GM18520 (cell line): ENCODE measurements at regions not wholly inside any gene's neighbourhood (a gene's known extent, or its start where the extent isn't known, plus 50 kb on each side); places are given as distances from the start of the nearest gene placed in this dataset.
A peak's percentile ranks its signal among the peaks of the same experiment; 100 is the strongest.

Experiments
- ATAC-seq: cut with Tn5 transposase; IDR thresholded peaks from one replicate; pipeline ENCODE4 v1.9.1; 2021; ENCODE audit not compliant: unreplicated experiment

DNA sequence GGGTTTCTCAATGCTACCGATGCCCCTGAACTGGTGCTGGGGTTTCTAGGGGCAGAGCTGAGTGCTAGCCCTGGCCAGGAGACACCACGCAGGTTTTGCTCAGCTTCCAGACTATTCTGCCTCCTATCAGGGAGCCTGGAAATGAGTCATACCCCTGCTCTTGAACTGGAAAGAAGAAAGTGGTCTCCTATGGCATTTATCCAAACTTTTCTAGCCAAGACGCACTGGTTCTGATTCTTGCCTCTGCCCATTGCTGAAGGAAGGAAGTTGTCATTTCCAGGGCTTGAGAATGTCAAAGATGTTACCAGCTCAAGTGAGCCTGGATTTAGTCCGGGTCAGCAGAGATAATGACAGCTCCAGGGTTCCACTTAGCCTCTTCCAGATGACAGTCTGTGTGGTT is 561.9 kb downstream of the CDK5RAP2 start:
- no peak for ATAC-seq

DNA sequence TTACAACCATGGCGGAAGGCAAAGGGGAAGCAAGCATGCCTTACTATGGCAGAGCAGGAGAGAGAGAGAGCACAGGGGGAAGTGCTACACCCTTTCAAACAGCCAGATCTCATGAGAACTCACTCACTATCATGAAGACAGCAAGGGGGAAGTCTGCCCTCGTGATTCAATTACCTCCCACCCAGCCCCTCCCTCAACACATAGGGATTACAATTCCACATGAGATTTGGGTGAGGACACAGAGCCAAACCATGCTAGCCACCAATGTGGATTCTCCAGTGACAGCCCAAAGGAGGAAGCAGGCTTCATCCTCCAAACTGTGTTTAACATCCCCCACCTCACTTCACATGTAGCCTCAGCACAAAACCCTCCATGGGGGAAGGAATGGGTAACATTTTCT is 563.7 kb downstream of the CDK5RAP2 start:
- ATAC-seq, result no peak

DNA sequence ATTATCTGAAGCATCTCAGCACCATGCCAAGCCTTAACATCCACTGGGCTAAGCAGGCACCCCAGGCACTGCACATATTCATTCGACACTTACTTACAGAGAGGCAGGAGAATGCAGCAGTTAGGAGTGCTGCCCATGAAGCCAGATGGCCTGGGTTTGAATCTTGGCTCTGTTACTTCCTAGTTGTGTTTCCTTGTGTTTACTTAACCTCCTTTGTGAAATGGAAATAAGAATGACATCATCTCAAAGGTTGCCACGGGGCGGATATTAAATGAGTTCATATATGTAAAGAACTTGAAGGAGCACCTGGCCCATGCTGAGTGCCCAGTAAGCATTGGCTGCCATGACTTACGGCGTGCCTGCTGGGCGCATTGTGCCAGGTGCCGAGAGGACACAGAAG is 565.2 kb downstream of the CDK5RAP2 start:
- no peak for ATAC-seq

DNA sequence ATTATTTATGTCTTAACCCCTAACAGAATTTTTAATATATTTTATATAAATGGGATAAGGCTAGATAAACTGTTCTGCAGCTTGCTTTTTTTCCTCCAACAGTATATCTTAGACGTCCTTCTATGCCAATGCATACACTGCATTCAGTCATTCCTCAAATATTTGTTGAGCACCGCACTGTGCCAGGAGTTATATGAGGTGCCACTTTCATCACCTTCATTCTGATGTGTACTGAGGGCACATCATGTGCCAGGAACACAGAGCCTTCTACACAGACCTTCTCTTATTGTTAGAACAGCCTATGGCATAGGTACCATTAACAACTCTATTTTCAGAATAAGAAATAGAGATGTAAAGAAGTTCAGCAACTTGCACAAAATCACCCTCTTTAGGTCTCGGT is 570.1 kb downstream of the CDK5RAP2 start:
- no peak for ATAC-seq

DNA sequence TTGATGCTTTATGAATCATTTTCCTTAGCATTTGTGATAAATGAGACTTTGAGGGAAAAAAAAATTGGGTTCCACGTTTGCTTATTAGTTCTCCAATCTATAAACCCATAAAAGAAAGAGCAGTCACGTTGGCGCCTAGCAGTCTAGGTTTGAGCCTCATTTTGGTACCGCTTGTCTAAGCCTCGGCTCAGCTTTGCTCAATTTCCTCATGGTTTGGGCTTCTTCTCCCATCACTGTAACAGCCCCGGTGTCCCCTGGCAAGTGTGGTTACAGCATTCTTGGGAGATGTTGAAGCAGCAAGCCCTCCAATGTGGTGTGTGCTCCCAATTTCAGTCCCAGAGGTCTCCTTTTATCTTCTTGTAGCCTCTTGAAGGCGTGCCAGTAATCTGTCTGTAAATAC is 578.4 kb downstream of the CDK5RAP2 start:
- no peak for ATAC-seq

DNA sequence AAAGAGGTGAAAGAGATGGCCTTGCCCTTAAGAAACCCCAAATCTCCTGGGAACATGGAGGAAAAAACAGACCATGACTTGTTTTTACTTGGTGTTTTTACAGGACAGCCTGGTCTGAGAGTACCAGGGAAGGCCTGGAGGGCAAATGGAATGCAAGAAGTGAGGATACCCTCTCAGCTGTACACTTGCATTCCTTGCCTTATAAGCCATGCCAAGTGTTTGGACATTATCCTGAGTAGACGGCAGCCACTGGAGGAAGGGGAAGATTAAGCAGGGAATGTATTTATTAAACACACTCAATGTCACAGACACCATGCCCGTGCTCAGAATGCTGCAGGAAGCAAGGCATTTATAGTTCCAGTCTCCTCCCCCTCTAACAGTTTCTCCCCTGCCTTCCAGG is 581.4 kb downstream of the CDK5RAP2 start:
- ATAC-seq, result no peak

DNA sequence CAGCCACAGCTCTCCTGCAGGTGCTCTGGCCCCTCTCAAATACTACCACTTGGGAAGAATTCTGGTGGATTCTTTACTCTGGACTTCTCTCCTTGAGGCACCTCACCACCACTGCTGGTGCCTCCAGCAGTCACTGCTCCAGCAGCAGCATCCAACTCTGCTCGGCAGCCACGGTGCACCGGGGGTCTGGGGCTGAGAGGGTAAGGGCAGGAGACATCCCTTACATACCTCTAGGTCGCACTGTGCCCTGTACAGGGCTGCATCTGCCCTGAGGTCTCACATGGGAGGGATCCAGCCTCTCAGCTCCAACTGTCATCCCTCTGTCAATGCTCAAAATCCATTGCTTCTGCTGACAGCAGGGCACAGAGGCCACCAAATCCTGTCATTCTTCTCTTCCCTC is 588.2 kb downstream of the CDK5RAP2 start:
- no peak for ATAC-seq

DNA sequence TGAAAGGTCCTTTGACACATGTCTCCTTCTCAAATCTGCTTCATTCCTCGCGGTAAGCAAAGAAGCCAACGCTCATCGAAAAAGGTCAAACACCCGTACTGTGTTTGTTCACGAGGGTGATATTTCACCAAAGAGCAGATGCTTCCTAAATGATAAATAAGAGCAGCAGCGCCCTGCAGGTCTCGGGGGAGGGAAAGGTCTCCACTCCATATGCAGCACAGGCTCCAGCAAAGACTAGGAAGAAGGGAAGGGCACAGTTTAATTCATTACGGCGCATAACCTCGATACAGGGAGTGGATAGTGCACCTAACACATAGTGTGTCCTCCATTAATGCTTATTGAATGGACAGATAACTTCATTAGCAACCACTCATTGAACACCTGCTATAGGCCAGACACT is 593.3 kb downstream of the CDK5RAP2 start:
- no peak for ATAC-seq

DNA sequence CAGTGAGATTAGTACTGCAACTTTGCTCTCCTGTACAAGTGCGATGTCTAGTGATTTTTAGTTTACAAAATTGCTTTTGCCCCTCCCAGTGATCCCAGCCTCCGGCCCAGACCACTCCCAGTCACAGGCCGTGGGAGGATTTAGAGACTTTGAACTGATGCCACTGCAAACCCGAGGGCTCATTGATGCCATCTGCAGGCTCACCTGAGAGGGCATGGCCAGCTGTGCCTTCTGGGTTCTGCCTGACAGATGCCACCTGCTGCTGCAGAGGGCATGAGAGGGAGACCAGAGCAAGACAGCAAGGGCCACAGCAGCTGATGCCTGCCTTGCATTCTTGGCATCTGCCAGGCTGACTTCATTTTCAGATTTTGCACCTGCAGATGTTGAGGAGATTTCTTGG is 593.8 kb downstream of the CDK5RAP2 start:
- ATAC-seq, result no peak

DNA sequence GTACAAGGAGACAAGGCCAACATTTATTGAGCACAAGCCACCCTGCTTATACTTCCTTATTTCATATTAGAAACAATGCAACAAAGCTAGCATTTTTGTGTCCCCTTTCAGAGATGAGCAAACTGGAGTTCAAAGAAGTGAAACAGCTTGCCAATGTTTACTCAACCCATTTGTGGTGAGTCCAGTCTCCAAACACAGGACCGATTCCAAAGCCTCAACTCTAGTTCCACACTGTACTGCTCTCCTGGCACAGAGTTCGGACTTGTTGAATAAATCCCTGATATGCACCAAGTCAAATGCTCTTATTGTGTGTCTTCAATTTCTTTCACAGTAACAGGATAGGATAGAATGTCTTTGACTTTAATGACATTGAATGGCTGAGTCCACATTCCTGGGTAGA is 604.8 kb upstream of the BRINP1 start:
- ATAC-seq, result no peak

DNA sequence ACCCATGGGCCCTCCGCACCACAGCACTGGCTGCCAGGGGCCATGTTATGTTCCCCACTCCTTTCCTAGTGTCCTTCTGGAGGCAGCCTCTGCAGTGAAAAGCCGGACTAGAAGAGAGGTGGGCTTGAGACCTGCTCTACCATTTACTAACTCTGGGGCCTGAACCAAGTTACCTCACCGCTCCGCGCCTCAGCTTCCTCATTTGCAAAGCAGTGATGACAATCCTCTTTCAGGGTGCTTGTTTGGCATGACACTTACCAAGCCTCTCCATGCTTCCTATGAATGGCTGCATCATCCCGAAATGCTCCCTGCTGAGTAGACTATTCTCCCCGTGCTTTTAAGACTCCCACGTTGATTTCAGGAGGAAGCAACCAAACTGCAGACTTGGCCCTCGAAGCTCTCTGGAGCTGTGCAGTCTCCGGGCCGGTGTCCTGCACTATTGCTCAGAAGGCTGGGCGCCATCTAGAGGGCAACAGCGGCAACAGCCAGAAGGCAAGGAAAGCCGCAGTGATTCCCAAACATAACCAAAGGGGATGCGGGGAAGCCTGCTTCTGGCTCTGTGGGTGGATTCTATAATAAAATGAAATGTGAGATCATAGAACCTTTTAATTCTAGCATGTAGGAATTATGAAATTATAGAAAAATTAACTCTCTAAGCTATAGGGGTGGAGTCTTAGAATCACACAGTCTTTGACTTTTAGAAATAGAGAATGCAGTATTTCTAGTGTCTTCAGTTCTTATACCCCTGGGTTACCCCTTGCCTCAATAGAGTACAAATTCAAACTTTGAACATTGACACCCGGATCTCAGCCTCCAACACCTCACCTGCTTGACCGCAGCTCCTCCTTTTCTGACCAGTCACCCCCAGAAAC is 599.8 kb upstream of the BRINP1 start:
- peak; percentile 60 for ATAC-seq

DNA sequence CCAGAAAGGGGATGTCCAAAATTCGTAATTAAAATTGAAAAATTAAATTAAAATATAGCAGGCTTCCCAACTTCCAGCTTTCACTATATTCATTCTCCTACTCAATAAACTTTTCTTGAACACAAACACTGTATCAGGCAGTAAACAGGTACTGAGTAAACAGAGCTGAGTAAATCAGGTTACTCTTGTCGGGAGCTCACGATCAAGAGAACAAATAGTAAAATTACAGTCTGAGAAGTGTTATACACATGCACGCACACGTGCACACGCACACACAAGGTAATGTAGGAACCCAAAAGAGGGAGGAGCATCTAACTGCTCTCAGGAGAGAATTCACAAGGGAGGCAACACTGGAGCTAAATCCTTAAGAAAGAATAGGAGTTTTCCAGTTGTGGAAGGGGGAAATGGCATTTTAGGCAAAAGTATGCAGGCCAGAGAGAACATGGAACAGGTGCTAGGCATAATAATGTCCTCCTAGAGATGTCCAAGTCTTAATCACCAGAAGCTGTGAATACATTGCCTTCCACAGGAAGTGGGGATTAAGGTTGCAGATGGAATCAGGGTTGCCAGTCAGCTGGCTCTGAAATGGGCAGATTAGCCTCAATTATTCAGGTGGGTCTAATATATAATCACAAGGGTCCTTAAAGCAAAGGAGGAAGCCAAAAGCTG is 598.8 kb upstream of the BRINP1 start:
- no peak for ATAC-seq

DNA sequence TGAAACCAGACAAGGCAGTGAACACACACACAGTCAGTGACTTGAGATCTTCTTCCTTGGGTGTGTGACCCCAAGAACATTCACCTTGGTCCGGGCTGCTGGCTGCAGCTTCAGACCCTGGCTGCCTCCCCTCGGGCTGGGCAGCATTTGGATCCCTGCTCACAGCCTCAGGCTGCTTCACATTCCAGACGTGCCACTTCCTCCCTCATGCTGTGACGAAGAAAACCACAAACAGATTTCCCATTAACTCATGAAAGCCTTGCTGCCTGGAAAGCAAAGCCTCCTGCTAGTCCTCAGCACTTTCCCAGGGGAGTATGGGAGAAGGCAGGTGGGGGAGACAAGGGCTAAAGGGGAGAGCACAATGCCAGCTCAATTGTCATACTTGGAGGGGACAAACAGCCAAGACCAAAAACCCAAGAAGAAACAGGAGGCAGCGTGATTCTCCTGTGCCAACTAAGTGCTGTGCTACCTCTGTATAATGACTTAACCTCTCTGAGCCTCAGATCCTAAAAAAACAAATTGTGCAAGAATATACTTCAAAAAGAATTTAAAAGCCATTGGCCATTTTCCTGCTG is 594.6 kb upstream of the BRINP1 start:
- no peak for ATAC-seq

DNA sequence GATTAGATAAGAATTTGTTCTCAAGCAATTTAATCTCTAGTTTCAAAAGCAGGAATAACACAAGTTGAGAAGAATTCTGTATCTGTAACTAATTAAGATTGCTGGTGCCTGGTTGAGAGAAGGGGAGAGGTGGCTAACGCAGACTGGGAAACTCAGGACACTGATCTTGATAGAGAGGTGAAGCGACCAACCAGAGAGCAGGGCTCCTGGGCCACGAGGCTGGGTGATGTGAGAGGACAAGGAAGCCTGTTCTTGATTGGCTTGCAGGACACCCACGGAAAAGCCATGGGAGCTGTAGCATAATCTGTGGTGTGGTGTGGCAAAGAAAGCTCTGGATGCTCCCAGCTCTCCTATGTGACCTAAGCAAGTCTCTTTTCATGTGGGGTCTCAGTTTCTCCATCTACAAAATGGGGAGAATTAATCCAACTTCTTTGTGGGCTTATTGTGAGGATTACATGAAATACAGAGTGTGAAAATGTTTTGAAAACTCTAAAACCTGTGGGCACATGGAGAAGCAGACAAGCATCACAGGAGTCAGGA is 594.1 kb upstream of the BRINP1 start:
- ATAC-seq, result no peak

DNA sequence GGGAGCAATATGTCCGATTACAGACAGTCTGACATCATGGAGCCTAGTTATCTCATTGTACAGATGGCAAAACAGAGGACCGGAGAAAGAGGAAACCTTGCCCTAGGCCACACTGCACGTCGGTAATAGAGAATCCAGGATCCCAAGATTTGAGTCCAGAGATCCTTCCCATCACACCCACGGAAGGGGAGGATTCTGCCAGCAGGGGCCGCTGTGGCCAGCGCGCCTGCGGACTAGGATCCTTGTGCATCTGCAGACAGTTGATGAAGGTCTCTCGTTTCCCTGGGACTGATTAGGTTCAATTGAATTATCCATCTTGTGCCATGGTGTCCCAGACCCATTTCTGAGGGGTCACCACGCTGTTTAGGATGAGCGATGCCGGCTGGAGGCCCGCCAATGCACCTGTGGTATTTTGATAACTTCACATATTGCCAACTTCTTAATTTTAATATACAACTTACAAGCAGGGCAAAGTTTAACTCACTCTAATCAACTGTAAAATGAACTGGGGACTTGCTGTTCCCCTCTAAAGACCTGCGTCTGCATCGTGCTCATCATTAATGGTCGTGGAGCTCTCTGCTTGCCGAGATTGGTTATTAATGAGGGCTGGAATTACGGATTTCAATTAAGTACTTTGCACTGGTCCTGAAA is 592.7 kb upstream of the BRINP1 start:
- no peak for ATAC-seq

DNA sequence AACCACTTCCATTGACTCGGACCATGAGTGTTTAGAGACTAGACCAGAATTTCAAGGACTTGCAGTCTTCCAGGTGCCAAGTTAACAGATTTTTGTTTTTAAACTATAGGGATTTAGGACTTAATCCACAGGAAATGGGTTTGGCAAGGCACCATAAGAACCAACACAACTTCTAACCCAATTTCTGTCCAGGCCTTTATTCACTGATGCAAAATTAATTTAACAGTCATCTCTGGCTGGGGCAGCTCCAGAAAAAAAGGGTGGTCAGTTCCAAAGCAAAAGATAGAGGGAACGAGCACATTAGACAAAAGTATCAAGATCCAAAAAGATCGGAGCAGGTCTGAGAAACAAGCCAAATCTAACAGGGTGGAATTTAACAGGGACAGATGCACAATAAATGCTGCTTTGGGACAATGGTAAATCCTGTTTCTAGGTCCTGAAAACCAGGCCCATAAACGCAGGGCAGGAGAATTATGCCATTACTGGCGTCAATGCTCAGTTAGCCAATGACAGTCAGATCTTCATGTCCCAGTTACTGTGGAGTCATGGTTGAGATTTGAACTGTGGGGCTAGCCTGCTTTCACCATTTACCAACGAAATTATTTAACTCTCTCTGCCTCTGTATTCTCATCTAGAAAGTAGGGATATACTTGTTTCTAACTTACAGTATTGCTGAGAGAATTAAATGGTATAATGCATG is 590.8 kb upstream of the BRINP1 start:
- ATAC-seq, result no peak

DNA sequence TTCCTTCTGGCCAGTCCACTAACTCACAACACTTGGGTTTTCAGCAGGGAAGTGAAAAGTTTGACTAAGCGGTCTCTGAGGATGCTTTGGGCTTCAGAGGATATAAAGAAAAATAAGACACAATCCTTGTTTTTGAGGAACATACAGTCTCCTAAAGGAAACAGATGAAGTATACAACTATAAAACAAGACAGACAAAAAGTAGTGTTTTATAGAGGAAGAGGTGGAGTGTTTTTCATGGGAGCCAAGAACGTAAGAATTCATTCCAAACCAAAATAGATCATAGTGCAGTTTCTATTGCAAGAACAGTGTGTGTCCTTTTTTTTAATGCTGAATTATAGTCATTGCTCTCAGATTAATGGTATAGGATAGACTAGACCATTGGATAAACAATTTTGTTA is 586.9 kb upstream of the BRINP1 start:
- ATAC-seq, result no peak

DNA sequence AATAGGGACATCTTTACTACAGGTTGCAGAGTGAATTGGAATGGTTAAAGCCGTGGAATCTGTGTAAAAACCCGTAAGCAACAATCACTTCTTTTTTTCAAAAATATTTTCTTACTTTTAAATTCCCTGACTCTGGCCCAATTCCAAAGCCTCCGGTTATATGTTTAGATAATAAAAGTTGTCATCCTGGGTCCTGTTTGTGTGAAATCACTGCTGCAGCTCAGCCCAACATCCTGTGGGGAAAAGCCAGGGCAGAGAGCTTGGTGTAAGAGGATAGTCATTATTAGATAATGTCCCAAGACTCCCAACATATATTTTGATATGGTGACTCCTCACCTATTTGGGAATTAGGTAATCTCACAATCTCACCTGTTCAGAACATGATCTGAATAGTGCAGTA is 586.0 kb upstream of the BRINP1 start:
- ATAC-seq, result no peak

DNA sequence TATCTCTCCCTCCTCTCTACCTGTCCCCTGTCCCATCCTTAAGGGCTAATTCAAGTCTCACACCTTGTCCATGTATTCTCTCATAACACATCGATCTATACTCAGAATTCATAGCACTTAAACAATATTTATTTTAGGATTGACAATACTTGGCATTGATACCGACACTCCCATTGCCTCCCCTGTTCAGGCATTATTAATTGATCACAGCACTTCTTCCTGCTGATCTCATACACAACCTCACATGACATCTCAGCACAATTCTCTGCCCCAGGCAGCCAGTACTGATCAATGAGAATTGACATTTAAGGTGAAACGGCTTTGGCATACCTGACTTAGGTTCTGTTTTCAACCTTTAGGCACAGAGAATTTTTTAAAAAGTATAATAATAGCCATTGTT is 582.4 kb upstream of the BRINP1 start:
- ATAC-seq, result no peak

DNA sequence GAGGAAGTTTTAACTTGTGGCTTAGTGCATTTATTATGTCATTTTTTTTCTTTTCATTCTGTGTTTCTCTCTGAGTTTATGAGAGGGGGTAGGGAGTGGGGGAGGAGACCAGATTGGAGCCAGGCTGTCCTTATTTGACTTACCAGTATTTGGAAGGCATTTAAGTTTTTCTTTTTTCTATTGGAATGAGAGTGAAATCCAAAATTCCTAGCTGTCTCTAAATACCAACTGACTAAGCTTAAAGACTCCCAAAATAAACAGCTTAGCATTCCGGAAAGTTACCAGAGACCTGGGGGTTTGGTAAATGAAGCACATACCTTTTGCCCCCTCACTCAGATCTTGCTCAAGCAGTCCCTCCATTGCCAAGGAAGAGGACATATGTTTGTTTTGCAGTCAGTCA is 581.9 kb upstream of the BRINP1 start:
- ATAC-seq, result no peak

DNA sequence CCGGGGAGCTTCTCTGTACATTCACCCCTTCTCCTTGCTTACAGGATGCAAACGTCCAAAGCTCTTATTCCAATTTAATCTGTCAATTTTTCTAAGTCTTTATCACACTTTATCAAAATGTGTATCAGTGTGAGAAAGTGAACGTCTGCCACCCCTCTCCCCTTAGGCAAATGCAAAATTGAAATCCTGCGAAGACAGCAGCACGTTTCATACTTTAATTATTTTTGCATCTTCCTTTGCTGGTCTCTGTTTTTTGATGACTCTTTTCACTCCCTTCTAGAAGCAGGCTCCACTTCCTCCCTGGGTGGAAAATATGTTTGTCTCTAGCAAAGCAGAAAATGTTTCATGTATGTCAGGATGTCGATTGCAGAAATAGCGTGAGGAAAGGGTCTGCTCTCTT is 576.5 kb upstream of the BRINP1 start:
- no peak for ATAC-seq
